Peyer's patch (tissue), 4 donors: ENCODE measurements at regions not wholly inside any gene's neighbourhood (a gene's known extent, or its start where the extent isn't known, plus 50 kb on each side); places are given as distances from the start of the nearest gene placed in this dataset.

ENCODE experiments used
- POLR2A ChIP-seq, 2 donors: fragments of 450-650 bp; IDR thresholded peaks; one replicate each; pipeline ENCODE4 v1.5.1; 2017; ENCODE audit warnings: antibody characterized with exemption in 2 of 2, mild to moderate bottlenecking in 2 of 2, moderate library complexity in 2 of 2
- TF ChIP-seq, protein P1 (sequence below), 6 experiments: fragments of 450-650 bp in 4 of 6; fragments of 200-600 bp in 2 of 6; sonication (generic) in 1 of 6; IDR thresholded peaks; one replicate each; pipeline ENCODE4 v1.5.1; 2017 to 2019; ENCODE audit warnings: antibody characterized with exemption in 6 of 6, mild to moderate bottlenecking in 3 of 6, moderate library complexity in 1 of 6

DNA sequence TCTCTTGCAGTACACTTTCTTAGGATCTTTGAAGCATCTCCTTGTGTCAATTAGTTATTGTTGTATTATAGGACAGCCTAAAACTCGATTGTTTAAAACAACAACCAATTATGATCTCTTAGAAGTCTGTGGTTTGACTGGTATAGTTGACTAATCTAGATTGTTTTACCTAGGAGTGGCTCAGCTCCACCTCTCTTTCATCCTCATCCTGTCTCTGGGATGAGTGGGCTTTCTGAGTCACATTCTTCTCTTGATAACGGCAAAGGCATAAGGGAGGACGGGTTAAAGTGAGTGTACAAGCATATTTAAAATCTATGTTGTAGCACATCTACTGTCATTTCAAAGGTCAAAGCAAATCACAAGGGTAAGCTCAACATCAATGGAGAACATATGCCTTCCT, 102.3 kb upstream of the GULP1 start:
- TF ChIP-seq, protein P1, sequence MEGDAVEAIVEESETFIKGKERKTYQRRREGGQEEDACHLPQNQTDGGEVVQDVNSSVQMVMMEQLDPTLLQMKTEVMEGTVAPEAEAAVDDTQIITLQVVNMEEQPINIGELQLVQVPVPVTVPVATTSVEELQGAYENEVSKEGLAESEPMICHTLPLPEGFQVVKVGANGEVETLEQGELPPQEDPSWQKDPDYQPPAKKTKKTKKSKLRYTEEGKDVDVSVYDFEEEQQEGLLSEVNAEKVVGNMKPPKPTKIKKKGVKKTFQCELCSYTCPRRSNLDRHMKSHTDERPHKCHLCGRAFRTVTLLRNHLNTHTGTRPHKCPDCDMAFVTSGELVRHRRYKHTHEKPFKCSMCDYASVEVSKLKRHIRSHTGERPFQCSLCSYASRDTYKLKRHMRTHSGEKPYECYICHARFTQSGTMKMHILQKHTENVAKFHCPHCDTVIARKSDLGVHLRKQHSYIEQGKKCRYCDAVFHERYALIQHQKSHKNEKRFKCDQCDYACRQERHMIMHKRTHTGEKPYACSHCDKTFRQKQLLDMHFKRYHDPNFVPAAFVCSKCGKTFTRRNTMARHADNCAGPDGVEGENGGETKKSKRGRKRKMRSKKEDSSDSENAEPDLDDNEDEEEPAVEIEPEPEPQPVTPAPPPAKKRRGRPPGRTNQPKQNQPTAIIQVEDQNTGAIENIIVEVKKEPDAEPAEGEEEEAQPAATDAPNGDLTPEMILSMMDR (IDR thresholded peaks at IDR 0.05) = no peak
- TF ChIP-seq POLR2A (IDR thresholded peaks at IDR 0.05) = no peak
